Stimulated activated naive CD8-positive, alpha-beta T cell treated with anti-CD3 and anti-CD28 coated beads, Interleukin-15, Interleukin-2, amounts not matched to agents 100 U/mL and 50 U/mL, for 24 hours (primary cell): ENCODE measurements at regions not wholly inside any gene's neighbourhood (a gene's known extent, or its start where the extent isn't known, plus 50 kb on each side); places are given as distances from the start of the nearest gene placed in this dataset.

Experiments used
- ATAC-seq: fragments of 150-1000 bp; cut with Tn5 transposase; one replicate; pipeline ENCODE4 v1.10.0; 2021
- DNase-seq: peaks from one replicate; pipeline ENCODE4 v3.0.0; 2021

DNA sequence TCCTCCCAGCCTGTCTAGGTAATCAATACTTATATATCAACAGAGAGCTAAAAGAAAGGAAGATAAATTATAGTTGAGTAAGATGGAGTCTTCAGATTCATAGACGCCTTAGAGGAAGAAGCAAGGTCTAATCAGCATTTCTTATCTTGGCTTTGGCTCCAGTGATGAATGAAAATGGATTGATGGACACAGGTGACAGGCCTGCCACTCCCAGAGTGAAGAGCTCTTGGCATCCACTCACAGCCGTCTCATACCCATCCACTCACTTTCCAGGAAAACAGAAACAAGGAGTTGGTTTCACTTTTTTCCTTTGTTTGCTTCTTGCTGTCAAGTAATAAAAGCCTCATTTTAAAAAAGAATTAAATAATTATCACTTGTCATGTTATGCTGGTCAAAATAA, 168.2 kb downstream of the MFSD1 start:
- no peak for ATAC-seq
- DNase-seq: no peak

DNA sequence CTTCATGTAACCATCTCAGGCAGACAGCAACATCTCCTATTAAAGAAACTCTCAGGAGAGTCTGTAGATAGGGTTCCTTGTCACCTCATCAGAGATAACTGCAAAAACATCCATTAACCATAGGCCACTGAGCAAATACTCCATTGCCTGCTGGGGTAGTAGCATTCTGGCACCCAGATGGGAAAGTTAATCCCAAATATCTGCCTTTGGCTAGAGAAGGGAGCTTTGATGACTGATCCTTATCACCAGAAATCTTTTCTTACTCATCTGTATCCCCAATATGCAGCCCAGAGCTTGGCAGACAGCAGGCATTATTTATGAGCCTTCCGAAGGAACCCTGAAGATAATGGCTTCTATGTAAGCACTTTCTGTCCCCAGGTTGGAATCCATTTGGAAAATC, 173.1 kb downstream of the MFSD1 start:
- no peak for DNase-seq
- ATAC-seq: no peak

DNA sequence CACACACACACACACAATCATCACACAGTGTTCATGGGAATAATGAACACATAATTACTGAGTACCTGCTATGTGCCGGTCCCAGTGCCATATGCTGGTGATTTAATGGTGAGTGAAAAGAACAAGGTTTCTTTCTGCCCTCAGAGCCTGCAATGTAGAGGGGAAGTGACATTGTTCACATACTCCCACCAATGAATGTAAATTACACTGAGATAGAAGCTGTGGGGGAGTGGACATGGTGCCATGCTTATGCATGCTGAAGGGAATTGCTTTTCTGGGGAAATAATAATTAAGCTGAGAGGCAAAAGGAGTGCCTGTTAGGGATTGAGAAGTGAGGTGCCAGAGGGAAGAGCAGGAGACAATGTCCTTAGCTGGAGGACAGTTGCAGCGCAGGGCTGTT, 175.1 kb downstream of the MFSD1 start:
- no peak for DNase-seq
- ATAC-seq: no peak

DNA sequence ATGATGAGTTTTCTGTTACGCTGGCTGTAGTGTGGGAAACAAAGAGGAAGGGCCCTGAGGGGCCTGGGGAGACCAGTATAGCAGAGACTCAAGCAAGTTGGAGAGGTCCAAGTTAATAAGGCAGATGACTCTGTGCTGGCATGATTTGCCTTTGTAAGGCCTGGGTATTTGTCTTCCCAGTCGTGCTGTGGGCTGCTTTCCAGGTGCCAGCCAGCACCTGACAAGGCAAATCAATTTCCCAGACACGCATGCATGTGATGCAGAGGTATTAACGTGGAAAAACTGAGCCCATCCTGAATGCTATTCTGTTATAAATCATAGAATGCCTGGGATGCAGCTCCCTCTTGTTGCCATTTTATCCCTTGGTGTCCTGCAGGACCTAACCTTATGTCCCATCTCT, 175.6 kb downstream of the MFSD1 start:
- DNase-seq: no peak
- ATAC-seq: no peak

DNA sequence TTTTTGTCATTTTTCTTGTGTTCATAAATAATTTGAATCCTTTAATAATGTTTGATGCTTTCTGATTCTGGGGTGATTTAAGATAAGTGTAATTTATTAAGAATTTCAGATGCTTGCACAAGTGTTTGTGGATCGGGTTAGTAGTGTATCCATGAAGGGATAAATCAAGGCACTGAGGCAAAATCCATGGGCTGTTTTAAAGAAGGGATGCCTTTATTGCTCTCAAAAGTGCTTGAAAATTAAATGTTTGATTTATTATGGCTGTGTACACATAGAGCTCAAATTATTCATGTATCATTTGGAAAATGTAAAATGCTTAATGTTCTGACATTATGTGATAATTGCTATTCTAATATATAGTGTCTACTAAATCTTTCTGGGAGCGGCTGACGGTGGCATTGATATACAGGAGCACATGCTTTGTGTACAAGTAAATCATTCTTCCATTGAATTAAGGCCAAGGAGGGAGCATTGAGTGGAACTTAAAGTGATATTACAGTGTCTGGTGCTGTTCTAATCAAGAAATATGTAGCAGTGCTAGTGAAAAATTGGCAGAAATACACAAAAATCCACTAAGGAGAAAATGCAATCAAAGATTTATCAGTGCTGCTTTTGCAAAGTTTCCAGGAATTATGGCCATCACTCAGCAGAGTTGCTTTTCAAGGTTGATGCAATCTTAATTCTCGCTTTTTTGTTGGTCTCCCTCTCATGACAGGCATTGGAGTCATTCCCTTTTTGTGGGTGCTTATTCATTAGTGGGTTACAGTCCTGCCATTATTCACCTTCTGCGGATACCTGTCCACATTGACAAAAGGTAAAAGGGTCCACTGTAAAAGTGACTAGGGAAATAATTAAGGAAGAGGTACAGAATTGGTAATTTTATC, 181.6 kb downstream of the MFSD1 start:
- no peak for ATAC-seq
- DNase-seq: no peak

DNA sequence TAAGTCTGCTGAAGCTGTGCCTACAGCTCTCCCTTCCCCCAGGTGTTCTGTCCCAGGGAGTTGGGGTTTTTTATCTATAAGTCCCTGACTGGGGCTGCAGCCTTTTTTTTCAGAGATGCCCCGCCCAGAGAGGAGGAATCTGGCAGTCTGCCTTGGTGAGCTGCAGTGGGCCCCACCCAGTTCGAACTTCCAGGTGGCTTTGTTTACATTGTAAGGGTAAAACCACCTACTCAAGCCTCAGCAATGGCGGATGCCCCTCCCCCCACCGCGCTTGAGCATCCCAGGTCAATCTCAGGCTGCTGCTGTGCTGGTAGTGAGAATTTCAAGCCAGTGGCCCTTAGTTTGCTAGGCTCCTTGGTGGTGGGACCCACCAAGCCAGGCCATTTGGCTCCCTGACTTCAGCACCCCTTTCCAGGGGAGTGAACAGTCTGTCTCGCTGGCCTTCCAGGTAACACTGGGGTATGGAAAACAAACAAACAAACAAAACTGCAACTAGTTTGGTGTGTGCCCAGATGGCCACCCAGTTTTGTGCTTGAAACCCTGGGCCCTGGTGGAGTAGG, 189.4 kb downstream of the MFSD1 start:
- DNase-seq (no peak), ATAC-seq (no peak)

DNA sequence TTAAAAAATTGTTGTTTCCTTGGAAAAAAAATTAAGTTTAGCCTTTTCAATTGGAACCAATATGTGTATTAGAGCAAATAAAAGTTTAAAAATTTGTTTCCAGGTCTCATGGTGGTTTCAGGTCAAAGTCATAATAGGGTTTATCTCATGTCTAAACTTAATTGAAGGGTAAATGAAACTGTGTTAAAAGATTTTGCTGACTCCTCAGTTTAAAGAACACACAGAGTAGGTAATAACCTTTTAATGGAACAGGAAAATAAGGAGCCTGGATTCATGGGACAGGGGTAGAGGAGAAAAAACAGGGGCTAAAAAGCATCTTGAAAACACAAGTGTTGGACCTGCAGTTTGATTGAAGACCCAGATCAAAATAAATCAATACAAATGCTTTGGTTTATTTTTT, 190.6 kb downstream of the MFSD1 start:
- no peak for ATAC-seq
- no peak for DNase-seq

DNA sequence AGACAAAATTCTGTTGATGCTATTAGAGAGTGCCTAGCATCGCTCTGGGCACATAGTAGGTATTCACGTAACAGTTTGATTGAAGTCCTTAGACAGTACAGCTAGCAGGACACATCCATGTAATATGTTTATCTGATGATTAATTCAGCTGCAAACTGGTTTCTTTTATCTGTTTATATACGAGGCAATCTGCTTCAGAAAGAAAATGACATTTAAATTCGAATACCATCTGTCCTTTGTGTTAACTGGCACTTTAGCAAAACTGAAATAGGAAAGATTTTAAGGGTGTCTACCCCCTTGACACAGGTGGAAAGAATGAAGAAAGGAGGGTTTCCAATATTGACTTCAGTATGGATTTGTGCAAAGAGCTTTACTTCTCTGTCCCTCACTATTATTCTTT, 192.5 kb downstream of the MFSD1 start:
- no peak for DNase-seq
- ATAC-seq: no peak

DNA sequence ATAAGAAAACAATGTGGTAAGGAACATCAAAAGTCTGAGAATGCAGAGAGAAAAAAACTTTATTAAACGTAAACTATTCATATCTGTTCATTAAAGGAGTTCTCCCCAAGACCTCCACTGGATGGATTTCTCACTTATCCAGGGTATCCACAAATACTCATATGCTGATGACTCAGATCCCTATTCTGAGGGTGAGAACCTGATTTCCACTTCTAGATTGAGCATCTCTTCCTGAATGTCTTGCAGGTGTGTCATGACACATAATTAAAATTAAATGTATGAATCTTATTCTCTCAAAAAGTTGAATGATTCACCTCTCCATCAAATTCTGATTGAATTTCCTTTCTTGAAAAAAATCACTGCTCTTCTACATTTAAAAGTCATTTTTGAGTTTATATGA, 199.9 kb downstream of the MFSD1 start:
- ATAC-seq (no peak), DNase-seq (no peak)

DNA sequence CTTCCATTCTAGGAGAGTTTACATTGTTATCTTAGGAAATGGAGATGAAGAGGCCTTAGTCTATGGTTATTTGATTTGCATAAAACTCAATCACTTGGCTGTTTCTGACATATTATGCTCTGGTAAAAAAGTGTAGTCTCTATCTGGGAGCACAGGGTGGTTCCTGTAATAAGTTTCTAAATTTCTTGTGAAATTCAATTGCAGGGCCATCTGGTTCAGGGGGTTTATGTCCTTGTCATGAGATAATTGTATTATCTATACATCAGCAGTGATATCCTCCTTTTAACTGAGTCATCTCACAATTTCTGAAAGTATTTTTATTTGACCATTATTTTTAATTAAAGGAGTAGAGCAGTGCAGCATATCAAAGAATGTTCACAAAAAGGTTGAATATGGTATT, 203.3 kb downstream of the MFSD1 start:
- ATAC-seq (no peak), DNase-seq (no peak)

DNA sequence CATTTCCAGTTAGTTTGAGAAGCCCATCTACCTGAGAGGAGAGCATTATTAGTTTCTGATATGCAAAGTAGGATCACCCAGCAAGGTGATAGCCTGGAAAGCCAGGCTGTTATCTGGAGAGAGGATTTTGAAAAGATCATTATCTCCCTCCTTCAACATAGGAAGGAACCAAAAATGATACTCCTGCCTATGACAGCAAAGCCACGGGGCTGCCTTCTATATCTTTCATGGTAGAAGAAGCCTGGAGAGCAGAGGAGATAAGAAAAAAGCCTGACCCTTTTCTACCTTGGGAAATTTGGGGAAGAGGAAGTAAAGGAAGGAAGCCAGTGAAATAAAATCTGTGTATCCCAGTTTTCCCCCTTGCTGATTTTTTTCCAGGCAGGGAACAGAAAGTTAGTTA, 205.5 kb downstream of the MFSD1 start:
- no peak for DNase-seq
- ATAC-seq: no peak

DNA sequence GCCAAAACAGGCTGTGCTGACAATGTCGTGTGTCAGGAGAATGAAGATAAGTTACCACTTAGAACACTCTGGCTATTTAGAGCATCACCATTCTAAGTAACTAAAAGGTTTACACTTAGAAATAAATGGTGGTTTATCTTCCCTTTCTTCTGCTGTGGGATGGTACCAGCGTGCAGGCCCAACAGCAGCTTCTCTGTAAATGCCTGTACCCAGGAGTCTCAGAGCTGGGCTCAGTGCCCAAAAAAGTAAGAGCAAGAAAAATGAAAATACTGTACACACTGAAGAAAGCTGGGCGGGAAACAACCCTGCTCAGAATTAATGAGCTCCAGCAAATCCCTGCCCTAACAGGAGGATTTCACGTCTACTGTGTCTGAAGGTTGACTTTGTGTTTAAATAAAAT, 206.5 kb downstream of the MFSD1 start:
- DNase-seq (no peak), ATAC-seq (no peak)

DNA sequence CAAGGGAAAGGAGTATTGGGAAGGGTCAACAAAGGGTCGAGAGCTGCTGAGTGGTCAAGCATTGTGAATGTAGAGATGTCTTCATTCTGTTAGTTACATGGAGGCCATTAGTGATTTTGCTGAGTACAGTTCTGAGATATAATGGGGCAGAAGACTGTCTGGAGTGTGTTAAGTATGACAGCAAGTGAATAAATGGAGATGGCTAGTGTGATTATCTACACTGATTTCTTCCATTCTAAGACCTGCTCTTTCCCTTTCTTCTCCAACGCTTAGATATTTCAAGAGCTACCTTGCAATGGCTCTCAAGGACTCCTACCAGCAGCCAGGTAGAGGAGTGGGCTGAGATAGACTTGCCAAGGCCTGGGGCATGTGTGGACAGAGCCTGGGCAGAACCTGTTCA, 216.5 kb downstream of the MFSD1 start:
- DNase-seq (no peak), ATAC-seq (no peak)

DNA sequence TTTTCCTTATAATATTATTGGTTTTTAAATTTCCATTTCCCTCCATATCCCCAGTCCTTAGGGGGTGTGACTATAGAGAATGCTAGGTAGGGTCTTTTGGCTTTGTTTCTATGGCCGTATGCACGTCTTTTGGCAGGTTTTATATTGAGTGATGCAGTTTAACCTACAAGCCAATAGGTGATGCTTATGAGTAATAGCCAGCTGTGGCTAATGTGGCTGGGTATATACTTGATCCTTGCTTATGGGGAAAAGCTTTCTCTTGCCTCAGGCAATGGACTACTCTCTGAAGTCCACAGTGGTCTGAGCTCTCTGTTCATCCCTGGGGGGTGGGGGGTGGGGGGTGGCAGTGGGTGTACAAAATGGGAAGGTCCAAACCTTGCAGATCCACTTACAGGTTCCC, 223.9 kb downstream of the MFSD1 start:
- ATAC-seq (no peak), DNase-seq (no peak)

DNA sequence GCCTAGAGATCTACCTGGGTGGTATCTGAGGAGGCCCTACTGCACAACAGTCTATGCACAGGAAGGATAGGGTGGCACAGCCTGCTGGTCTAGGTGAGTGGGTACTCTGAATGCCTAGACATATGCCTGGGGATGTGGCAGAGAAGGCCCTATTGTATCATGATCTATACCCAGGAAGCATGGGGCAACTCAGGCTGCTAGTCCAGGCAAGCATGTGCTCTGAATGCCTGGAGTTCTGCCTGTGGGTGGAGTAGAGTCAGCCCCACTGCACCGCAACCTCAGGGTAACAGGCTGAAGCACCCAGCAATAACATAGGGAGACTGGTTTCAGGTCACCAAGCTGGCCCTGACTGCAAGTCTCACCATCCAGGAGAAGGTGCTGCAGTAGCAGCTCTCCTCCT, 224.7 kb downstream of the MFSD1 start:
- ATAC-seq: no peak

DNA sequence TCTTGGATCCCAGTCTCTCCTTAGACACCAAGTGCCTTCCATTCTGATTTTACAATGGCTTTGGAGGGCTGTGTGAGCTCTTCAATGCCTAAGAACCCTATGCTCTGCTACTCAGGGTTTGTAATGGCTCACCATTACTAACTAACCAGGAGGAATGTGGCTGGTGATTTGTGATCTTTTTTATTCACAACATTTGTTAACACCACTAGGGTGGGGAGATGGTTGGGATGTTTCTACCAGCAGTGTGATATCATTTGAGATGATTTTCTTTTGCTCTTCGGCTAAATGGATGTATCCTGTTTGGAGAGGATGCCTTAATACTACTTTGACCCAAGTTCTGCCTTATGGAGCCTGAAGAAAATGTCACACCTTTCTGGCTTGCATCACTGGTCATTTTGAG, 226.9 kb downstream of the MFSD1 start:
- no peak for DNase-seq
- ATAC-seq: no peak

More for the DNA sequence above, 224.7 kb downstream of the MFSD1 start:
- DNase-seq: no peak

DNA sequence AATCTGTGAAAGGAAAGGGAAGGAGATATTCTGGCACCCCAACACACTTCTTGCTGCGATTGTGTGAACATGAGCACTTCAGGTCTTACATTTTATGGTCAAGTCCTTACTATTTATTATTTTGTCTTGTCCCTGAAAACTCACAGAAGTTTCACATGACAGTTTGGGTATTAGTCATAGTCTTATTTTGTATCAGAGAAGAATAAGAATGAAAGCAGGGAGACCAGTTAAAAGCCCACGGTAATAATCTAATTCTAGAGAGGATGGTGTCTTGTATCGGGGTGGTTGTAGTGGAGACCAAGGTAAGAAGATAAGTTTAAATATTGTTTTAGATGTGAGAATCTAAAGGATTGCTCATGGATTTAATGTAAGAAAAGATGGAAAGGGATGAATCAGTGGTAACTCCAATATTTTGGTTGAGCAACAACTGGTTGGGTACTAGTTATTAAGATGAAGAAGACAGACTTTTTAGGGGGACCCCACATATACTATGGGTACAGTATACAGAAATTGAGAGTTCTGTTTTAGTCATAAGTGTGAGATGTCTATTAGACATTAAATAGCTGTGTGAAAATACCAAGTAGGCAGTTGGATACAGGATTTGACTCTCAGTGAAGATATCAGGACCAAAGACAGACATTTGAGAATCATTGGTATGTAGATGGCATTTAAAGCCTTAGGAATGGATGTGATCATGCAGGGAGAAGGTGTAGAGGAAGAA, 227.6 kb downstream of the MFSD1 start:
- no peak for ATAC-seq
- no peak for DNase-seq

DNA sequence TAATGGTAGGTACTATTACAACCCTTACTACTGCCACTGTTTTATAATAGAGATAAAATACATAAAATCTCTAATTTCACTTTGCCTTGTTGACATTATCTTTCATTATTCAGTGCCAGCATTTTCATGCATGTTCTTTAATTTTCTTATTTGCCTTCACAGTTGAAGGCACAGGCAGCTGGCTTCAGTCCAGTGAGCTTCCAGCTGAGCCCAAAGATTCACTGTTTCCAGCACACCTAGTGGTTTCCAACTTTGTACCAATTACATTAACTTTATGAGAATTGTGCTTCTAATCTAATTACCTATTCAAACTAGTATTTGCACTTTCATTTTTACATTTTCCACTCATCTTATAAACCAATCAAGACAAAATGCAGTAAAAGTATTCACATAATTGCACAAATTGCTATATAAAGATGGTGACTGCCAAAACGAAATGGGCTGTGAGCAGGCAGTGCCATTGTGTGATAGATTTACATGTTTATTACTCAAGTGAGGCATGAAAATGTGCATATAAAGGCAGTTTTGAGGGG, 228.3 kb downstream of the MFSD1 start:
- no peak for DNase-seq

DNA sequence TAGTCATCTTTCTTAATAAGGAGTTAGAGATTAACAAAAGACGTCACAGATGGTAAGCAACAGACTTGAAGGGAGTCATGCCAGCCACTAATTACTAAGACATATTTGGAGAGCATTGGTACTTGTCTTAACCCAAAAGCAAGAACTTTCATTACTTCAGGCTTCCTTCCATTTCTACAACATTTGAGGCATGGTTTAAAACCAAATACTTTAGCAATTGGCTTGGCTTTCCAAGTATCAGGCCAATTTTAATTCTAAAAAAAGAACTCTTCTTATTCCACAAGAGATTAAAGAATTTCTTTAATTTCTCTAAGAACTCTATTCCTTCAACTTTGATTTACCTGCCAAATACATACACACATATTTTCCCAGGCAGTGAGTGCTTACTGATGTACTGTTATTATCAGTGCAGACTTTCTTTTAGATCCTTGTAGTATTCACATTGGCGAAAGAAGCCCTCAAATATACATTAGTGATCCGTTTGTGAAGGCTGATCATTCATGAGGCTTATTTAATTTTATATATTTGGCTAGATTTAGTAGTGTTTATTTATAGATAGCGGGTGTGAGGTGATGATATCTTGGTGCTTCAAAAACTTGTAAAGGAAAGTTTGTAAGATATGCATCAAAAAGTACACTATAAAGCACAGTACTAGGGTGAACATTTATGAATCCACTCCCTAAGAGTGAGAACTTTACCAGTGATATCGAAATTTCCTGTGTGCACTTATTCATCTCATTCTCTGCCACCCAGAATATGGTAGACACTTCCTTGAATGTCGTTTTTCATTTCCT, 229.2 kb downstream of the MFSD1 start:
- DNase-seq (no peak), ATAC-seq (no peak)

More for the DNA sequence above, 228.3 kb downstream of the MFSD1 start:
- ATAC-seq: no peak

DNA sequence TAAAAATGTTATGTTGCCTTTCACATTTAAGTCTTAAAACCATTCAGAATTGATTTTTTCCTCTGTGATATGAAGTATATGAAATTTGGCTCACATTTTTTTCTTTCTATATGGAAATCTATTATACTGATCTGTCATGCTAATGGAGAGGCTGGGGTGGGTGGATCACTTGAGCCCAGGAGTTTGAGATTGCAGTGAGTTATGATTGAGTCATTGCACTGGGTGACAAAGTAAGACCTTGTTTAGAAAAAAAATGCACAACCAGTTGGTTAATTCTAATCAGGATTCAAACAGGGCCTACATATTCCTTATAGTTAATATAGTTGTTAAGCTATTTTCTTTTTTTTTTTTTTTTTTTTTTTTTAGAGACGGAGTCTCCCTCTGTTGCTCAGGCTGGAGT, 230.5 kb downstream of the MFSD1 start:
- no peak for DNase-seq
- no peak for ATAC-seq

DNA sequence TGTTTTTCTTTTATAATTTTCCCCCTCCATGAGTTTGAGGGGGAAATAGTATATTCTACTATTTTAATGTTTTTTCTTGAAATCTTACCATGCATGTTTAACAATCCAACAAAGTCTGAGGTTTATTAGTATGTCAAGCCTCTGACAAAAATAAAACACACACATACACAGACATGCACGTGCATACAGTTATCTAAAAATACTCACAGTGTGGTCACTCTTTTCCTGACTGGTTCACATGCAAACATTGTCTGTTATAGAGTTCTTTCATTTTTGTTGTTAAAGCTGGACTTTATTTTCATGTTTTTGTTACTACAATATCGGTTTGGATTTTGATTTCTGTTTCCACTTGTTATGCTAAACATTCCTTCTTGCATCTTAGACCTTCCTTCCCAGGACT, 236.6 kb downstream of the MFSD1 start:
- DNase-seq (no peak), ATAC-seq (no peak)

DNA sequence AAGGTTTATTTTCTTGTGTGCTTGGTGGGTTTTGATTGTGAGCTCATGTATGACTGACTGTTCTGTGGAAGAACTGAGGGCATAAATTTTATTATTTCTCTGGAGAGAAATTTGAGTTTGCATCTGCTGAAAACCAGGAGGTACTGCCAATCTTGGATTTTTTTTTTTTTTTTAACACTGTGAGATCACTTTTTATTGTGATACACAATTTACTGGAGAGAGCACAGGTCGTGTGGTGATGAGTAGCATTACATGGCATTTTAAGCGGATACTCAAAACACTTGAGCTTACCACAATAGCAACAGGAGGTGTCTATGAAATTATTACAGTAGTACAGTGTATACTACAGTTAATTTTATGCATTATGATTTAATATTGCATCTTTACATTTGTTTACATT, 237.4 kb downstream of the MFSD1 start:
- ATAC-seq: no peak
- DNase-seq: no peak
